ENCODE measurements at regions not wholly inside any gene's neighbourhood (a gene's known extent, or its start where the extent isn't known, plus 50 kb on each side); places are given as distances from the start of the nearest gene placed in this dataset.

GRCh38 chr4:64598066-64598465, 188.8 kb upstream of the TECRL start:
- no peak for DNase-seq

GRCh38 chr4:64594723-64595122, 185.5 kb upstream of the TECRL start:
- DNase-seq, result no peak

- DNase-seq, result no peak
Measured at GRCh38 chr4:64588507-64588906, 179.3 kb upstream of the TECRL start.

GRCh38 chr4:64584981-64585557, 175.8 kb upstream of the TECRL start:
- peak in 3 of 56 donors; percentile 0 to 4 (median 2) for DNase-seq

DNA sequence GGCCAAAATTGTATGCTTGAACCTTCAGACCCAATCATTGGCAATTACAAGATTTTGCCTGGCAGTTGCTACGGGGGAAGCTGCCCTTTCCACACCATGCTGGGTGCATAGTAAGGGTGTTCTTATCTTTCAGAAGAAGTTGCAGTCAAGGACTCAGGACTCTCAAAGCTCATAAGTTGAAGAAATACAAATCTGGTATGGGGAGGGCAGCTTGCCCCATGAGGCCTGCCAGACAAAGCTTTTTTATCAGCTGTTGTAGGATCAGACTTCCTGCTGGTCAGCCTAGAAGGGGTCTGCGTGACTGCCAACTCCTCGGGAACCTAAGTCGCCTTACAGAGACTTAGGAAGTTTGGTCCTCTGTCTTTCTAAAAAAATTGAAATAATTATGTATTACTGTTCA, 174.9 kb upstream of the TECRL start:
- DNase-seq, result no peak

- no peak for DNase-seq
Measured at GRCh38 chr4:64582492-64582891, 173.2 kb upstream of the TECRL start.

GRCh38 chr4:64581422-64581821, 172.2 kb upstream of the TECRL start:
- no peak for DNase-seq

DNA sequence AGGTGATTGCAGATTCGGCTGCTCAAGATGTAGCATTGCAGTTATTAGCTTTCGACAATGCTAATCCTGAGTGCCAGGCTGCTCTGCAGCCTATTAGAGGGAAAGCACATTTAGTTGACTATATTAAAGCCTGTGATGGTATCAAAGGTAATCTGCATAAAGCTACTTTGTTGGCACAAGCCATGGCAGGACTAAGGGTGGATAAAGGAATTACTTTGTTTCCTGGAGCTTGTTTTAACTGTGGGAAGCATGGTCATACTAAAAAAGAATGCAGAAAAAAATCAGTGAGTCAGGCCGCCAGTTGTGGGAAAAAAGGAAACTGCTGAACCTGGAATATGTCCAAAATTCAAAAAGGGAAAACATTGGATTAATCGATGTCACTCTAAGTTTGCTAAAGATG, 154.9 kb upstream of the TECRL start:
- no peak for DNase-seq

DNA sequence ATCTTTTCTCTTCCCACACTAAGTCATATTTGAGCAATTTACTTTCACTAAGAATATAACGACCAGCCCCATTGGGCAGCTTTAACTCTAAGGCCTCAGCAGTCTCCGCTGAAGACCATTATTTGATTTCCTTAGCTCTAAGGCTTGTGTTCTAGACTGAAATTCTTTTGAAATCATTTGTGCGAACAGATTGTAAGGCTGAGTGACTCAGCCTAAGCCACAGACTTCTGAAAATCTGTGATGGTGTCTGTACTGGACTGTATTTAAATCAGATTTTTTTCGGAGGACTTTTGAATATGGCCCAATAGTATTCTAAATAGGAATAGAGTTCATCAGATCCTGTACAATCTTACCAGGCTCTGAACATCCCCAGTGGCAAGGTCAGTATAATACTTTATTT, 150.3 kb upstream of the TECRL start:
- no peak for DNase-seq

DNA sequence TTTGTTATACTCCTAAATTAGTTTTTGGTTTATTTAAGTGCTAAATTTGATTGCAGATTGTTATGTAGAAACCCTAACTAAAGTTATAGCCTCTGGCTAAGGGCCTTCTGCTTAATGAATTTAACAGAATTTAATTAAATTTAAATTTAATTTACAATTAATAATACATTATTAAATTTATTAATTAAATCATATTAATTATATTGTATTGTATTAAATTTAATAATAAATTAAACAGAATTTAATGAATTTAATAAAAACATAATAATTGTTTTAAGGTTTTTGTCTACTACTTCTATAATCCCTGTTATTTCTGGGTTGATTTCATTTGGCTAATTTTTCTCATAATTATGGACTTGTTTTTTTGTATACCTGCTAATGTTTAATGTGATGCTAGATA, 141.9 kb upstream of the TECRL start:
- DNase-seq, result no peak

DNA sequence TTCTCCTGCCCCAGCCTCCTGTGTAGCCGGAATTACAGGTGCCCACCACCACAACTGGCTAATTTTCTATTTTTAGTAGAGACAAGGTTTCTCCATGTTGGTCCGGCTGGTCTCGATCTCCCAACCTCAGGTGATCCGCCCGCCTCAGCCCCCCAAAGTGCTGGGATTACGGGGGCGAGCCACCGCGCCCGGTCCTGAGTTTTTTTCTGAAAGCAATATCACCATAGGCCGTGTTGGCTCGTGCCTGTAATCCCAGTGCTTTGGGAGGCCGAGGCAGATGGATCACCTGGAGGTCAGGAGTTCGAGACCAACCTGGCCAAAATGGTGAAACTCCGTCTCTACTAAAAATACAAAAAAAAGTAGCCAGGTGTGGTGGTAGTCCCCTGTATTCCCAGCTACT, 136.3 kb upstream of the TECRL start:
- DNase-seq, result no peak

DNA sequence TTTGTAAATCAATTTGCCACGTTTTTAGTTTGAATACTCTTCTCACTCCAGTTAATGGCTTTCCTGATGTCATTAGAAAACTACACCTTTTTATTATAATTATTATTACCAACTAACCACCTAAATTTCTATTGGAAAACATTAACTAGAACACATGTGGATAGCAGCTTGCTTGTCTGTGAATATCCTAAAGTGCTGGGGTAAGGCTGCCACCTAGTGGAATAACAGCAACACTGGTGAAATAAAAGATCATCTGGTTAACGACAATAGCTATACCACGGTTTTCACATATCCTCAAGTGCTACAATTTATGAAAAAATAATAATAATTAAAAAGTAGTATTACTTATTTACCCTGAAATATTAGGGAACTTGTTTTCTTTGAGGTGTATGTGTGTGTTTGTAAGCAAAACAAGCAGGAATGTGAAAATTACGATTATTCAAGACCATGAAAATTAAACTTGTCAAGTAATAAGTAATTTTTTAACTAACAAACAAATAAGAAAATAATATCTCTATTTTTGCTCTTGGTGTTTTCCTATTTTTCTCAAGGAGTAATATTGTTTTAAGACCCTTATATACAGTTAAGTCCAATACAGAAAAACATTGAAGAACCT, 130.1 kb upstream of the TECRL start:
- DNase-seq, result peak in 38 of 56 donors; percentile 0 to 70 (median 16)

DNA sequence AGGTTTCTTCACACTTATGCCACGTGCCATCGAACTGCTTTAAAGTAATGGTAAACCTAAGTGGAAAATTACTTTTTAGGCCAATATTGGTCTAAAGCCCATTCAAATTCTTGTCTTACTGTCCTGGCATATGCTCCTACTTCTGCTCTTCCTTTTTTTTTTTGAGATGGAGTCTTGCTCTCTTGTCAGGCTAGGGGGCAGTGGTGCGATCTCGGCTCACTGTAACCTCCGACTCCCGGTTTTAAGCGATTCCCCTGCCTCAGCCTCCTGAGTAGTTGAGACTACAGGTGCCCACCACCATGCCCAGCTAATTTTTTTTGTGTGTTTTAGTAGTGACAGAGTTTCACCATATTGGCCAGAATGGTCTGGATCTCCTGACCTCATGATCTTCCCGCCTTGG, 129.0 kb upstream of the TECRL start:
- no peak for DNase-seq

- no peak for DNase-seq
Measured at GRCh38 chr4:64533637-64534036, 124.4 kb upstream of the TECRL start.

DNA sequence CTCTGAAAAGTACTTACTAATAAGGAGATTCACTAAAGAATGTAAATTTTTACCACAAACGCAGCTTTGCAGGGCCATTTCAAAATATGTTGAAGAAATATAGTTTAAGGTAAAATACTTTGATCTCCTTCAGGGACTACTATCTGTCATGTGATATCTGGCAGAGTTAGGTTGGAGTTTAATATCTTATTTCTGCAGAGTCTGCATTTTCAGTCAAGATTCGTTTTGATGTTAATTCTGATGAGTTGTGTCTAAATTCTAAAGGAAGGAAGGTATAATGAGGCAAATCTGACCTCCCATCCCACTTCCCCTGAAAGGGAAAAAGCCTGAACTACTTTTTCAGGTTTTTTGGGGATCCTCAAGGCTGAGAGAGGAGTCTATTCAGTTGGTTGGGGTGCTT, 123.9 kb upstream of the TECRL start:
- DNase-seq, result no peak

DNA sequence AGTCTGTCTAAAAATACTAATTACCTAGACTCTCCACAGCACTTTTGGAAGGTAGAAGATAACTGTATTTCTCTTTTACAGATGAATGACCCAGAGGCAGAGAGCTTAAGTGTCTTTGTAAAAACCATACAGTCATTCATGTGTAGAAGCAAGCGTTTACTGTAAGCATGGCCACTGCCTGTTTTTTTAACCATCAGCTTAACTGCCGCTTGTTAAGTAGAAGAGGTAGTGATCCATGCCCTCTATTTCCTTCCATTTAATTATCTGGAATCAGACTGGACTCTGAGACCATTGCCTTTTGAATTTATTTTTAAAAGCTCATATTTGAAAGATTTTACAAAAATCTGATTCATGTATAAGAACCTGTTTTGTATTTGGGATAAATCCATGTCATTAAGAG, 111.2 kb upstream of the TECRL start:
- no peak for DNase-seq

DNA sequence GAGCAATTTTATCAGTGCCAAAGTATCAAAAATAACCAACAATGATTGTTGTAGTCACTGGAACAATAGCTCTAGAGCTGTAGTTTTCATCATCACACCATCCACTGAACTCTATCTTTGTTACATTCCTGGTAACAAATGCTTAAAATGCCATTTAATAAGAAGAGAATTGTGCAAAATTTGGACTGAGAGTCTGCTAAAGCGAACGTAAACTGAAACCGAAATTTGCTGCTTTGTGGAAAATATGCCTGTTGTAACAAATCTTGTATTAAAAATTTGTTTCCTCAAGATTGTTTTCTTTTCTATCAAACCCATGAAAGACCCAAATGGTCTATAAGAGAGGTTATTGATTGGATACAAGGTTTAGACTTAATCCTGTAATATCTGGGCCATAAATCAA, 109.3 kb upstream of the TECRL start:
- DNase-seq, result no peak

DNA sequence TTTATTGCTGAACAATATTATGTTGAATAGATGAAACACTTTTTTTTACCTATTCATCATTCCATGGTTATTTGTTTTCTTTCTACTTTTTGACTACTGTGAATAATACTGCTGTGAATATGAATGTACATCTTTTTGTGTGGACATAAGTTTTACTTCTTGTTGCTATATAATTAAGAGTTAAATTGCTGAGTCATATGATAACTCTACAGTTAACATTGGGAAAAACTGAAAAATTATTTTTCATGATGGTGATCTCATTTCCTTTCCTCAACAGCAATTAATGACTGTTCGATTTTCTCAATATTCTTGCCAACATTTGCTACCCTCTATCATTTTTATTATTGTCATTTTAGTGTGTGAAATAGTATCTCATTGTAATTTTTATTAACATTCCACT, 106.9 kb upstream of the TECRL start:
- DNase-seq, result no peak

- DNase-seq, result no peak
Measured at GRCh38 chr4:64508089-64508488, 98.8 kb upstream of the TECRL start.

- DNase-seq, result no peak
Measured at GRCh38 chr4:64503945-64504675, 94.9 kb upstream of the TECRL start.

GRCh38 chr4:64503416-64503815, 94.2 kb upstream of the TECRL start:
- no peak for DNase-seq

- DNase-seq, result no peak
Measured at GRCh38 chr4:64497491-64497890, 88.2 kb upstream of the TECRL start.

- no peak for DNase-seq
Measured at GRCh38 chr4:64495946-64496345, 86.7 kb upstream of the TECRL start.

All from nucleus accumbens (tissue), 56 donors.